ACC112 (cell line): ENCODE measurements at regions not wholly inside any gene's neighbourhood (a gene's known extent, or its start where the extent isn't known, plus 50 kb on each side); places are given as distances from the start of the nearest gene placed in this dataset.

Experiments
- H2AFZ ChIP-seq: fragments of 200-600 bp; sonication (generic); one replicate; pipeline ENCODE4 v1.6.0; 2017; ENCODE audit warnings: antibody characterized with exemption, low read length; ENCODE audit not compliant: unreplicated experiment
- H3K27ac ChIP-seq: fragments of 200-600 bp; sonication (generic); 2 replicates; pipeline ENCODE4 v1.5.1; 2014; ENCODE audit warnings: low read depth, mild to moderate bottlenecking, antibody characterized with exemption, low read length, moderate library complexity
- H3K27me3 ChIP-seq: fragments of 200-600 bp; sonication (generic); 2 replicates; pipeline ENCODE4 v1.6.1; 2014; ENCODE audit warnings: mild to moderate bottlenecking, antibody characterized with exemption, low read length, moderate library complexity, mixed read lengths; ENCODE audit not compliant: insufficient read depth
- H3K36me3 ChIP-seq: fragments of 200-600 bp; sonication (generic); 2 replicates; pipeline ENCODE4 v1.6.1; 2016; ENCODE audit warnings: mild to moderate bottlenecking, antibody characterized with exemption, low read length, moderate library complexity, mixed read lengths; ENCODE audit not compliant: insufficient read depth
- H3K4me1 ChIP-seq: fragments of 200-600 bp; sonication (generic); one replicate; pipeline ENCODE4 v1.6.1; 2016; ENCODE audit warnings: low read length, mixed read lengths; ENCODE audit not compliant: insufficient read depth, unreplicated experiment, control insufficient read depth
- H3K4me3 ChIP-seq: fragments of 200-600 bp; sonication (generic); 2 replicates; pipeline ENCODE4 v1.5.1; 2014; ENCODE audit warnings: mild to moderate bottlenecking, low read depth, low read length
- H3K79me2 ChIP-seq: fragments of 200-600 bp; sonication (generic); one replicate; pipeline ENCODE4 v1.6.0; 2016; ENCODE audit warnings: low read length; ENCODE audit not compliant: control insufficient read depth, unreplicated experiment, insufficient read depth

GRCh38 chr6:102525336-102525735, 1131.8 kb downstream of the GRIK2 start:
- Histone ChIP-seq H3K27me3 (no peaks in the 10 kb centered on the region), H3K4me3 (no peak overlapping the region), H3K4me1 (no peaks in the 10 kb centered on the region)

DNA sequence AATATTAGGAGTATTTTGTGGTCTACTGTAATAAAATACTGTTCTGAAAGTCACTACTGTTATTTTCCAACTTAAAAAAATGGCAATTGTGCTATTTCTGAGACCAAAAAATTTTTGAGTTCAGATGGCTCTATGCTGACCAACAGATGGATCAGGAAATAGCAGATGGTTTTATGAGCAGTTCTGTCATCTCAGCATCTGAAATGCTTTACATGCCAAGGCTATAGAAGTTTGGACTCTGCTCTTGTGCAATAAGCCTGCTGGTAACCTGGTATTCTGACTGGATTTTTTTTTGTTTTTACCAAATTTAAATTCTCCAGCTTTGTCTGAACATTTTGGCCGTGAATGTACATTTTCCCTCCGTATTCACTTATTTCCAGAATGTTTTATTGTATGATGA, 1127.5 kb downstream of the GRIK2 start:
- Histone ChIP-seq H3K4me3 (no peak overlapping the region), H3K79me2 (no peaks in the 10 kb centered on the region), H3K4me1 (no peaks in the 10 kb centered on the region), H3K27me3 (no peaks in the 10 kb centered on the region), H3K36me3 (no peaks in the 10 kb centered on the region), H2AFZ (no peak overlapping the region), H3K27ac (no peak overlapping the region)

More at GRCh38 chr6:102525336-102525735, 1131.8 kb downstream of the GRIK2 start:
- H2AFZ ChIP-seq: no peak overlapping the region
- no peaks in the 10 kb centered on the region for H3K79me2 ChIP-seq
- H3K27ac ChIP-seq: no peak overlapping the region
- no peaks in the 10 kb centered on the region for H3K36me3 ChIP-seq

- Histone ChIP-seq H2AFZ (no peak overlapping the region), H3K4me1 (no peaks in the 10 kb centered on the region), H3K4me3 (no peak overlapping the region; the same call in 1 of the 2 replicates), H3K36me3 (no peaks in the 10 kb centered on the region), H3K27ac (no peak overlapping the region), H3K79me2 (no peaks in the 10 kb centered on the region), H3K27me3 (no peaks in the 10 kb centered on the region)
These were observed 1124.0 kb downstream of the GRIK2 start for GRCh38 chr6:102517506-102517905.

DNA sequence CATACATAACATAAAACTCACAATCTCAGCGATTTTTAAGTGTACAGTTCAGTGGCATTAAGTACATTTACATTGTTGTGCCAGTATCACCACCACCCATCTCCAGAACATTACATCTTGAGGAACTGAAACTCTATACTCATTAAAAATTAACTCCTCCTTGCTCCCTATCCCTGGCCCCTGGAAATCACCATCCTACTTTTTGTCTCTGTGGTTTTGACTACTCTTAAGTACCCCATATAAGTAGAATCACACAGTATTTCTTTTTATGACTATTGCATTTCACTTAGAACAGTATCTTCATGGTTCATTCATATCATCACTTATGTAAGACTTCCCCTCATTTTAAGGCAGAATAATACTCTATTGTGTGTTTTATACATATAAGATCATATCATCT, 1108.1 kb downstream of the GRIK2 start:
- no peak overlapping the region for H3K4me3 ChIP-seq
- H3K36me3 ChIP-seq: no peaks in the 10 kb centered on the region
- H3K27ac ChIP-seq: no peak overlapping the region
- no peaks in the 10 kb centered on the region for H3K27me3 ChIP-seq
- no peaks in the 10 kb centered on the region for H3K4me1 ChIP-seq
- H3K79me2 ChIP-seq: no peaks in the 10 kb centered on the region
- H2AFZ ChIP-seq: no peak overlapping the region

DNA sequence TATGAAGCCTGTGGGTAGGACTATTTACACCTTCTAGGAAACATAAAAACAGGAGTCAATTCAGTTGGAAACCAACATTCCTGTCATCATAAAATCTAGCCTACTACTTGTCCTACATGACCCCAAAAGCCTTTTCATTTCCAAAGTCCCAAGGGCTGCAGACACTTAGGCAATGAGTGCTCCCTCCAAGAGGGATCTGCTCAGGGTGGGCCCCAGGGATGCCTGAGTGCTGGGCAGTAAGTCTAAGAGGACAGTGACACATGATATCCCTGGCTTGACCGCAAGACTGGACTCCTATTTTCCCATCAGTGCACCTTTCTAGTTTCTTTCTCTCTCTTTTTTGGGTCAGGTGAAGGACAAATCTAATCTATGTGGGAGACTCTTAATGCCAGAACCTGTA, 1101.3 kb downstream of the GRIK2 start:
- Histone ChIP-seq H3K4me1 (no peaks in the 10 kb centered on the region), H3K36me3 (no peaks in the 10 kb centered on the region), H3K4me3 (no peak overlapping the region), H3K27me3 (no peaks in the 10 kb centered on the region), H3K79me2 (no peaks in the 10 kb centered on the region), H3K27ac (no peak overlapping the region), H2AFZ (no peak overlapping the region)

GRCh38 chr6:102493485-102493884, 1100.0 kb downstream of the GRIK2 start:
- Histone ChIP-seq H3K79me2 (no peaks in the 10 kb centered on the region), H3K4me1 (no peaks in the 10 kb centered on the region), H3K27me3 (no peaks in the 10 kb centered on the region), H3K36me3 (no peaks in the 10 kb centered on the region), H3K4me3 (no peak overlapping the region), H2AFZ (no peak overlapping the region), H3K27ac (no peak overlapping the region)

- no peak overlapping the region for H2AFZ ChIP-seq
- no peak overlapping the region for H3K4me3 ChIP-seq
- no peak overlapping the region for H3K27ac ChIP-seq
- no peaks in the 10 kb centered on the region for H3K27me3 ChIP-seq
- H3K36me3 ChIP-seq: no peaks in the 10 kb centered on the region
- H3K79me2 ChIP-seq: no peaks in the 10 kb centered on the region
- no peaks in the 10 kb centered on the region for H3K4me1 ChIP-seq
These were observed 1095.2 kb downstream of the GRIK2 start for GRCh38 chr6:102488729-102489128.

DNA sequence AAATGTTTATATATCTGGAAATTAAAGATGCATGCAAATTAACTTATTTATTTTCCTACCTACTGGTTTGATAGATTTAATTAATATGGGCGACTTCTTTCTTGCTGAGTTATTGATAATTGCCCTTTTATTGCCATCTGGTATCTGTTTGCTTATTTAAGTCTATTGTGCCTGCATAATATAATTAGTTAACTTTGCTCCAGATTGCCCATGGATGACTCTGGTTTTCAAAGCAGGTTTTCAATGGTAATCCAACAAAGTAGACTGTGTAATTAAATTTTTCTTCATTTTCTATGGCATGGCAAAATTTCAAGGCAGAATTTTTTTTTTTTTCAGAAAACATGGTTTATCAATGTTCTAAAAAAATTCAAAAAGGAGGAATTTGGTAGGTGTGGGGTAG, 1092.0 kb downstream of the GRIK2 start:
- Histone ChIP-seq H2AFZ (no peak overlapping the region), H3K4me1 (no peaks in the 10 kb centered on the region), H3K27me3 (no peaks in the 10 kb centered on the region), H3K4me3 (no peak overlapping the region), H3K36me3 (no peaks in the 10 kb centered on the region), H3K27ac (no peak overlapping the region), H3K79me2 (no peaks in the 10 kb centered on the region)

DNA sequence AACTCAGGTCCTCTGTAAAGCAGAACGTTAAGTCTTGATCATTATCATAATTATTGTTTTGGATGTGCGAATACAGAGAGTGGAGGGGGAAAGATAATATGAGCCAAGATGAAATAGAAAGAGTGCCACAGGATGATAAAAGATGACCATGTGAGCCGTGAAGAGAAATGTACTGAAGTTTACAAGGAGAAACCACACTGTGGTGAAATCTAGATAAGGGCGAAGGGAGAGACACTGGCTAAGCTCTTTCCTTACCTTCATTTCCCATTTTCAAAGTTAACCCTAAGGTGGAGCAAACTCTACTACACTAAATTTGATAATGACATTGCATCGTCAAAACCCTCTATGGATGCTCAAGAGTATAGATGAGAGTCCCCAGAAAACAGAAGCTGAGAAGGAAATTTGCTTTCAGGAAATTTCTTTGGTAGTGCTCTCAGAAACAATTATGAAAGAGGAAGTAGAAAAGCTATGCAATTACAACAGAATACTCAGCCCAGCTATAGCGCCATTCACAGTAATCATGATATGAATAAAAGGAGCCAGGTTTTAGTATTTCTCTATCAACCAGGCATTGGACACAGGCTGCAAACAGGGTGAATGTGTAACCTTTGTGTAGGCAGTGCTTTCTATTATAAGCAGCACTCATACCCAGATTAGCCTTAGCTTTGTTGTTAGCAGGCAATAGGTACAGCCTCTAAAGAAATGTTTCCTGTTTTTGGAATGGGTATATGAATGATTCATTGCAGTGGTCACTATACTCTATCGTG, 1080.7 kb downstream of the GRIK2 start:
- Histone ChIP-seq H3K27me3 (no peaks in the 10 kb centered on the region), H3K4me3 (no peak overlapping the region), H3K4me1 (no peaks in the 10 kb centered on the region), H3K27ac (no peak overlapping the region), H3K79me2 (no peaks in the 10 kb centered on the region), H3K36me3 (no peaks in the 10 kb centered on the region), H2AFZ (no peak overlapping the region)

DNA sequence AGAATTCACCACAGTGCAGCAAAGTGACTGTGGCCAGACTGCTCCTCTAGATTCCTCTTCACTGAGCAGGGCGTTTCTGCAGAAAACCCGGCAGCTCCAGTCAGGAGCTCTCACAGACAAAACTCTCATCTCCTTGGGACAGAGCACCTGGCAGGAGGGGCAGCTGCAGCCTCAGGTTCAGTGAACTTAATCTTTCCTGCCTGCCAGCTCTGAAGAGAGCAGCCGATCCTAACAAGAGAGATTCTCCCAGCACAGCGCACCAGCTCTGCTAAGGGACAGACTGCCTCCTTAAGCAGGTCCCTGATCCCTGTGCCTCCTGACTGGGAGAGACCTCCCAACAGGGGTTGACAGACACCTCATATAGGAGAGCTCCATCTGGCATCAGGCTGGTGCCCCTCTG, 1065.5 kb downstream of the GRIK2 start:
- no peak overlapping the region for H3K27ac ChIP-seq
- H3K4me3 ChIP-seq: no peak overlapping the region
- no peaks in the 10 kb centered on the region for H3K36me3 ChIP-seq
- H2AFZ ChIP-seq: no peak overlapping the region
- H3K27me3 ChIP-seq: no peaks in the 10 kb centered on the region
- no peaks in the 10 kb centered on the region for H3K79me2 ChIP-seq
- H3K4me1 ChIP-seq: no peaks in the 10 kb centered on the region

DNA sequence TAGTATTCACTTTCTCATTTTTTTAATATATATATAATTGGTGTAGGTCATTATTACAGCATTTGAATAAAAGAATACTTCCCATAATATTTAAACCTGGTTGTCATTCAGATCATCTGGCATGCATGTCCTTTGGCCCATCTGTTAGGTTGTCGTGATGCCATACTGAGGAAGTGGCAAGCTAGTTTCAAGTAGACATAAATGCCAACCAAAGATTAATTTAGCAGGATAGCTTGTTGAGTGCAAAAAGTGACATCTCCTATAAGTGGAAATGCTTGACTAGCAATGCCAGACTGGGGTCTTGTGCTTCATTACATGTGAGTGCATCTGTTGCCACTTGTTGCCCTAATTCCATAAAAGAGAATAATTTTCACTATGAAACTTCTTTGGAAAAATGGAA, 1044.7 kb downstream of the GRIK2 start:
- Histone ChIP-seq H3K4me3 (no peak overlapping the region), H2AFZ (no peak overlapping the region), H3K79me2 (no peaks in the 10 kb centered on the region), H3K27ac (no peak overlapping the region), H3K36me3 (no peaks in the 10 kb centered on the region), H3K4me1 (no peaks in the 10 kb centered on the region), H3K27me3 (no peaks in the 10 kb centered on the region)
